Keratinocyte (primary cell): ENCODE measurements at regions not wholly inside any gene's neighbourhood (a gene's known extent, or its start where the extent isn't known, plus 50 kb on each side); places are given as distances from the start of the nearest gene placed in this dataset.

Source experiments
- DNase-seq: peaks from one replicate; pipeline ENCODE4 v3.0.0-alpha.2; 2011; ENCODE audit warnings: low read depth, missing footprints, low spot score
- FAIRE-seq: peaks from 2 replicates; lab custom pipeline; 2011; peaks lifted over from hg19 to GRCh38; lab: Jason Lieb, UNC
- H2AFZ ChIP-seq: 2 replicates; pipeline ENCODE4 v1.6.0; 2012; ENCODE audit warnings: low read length, control low read depth, inconsistent platforms; ENCODE audit not compliant: control insufficient read depth
- H3K27ac ChIP-seq: 2 replicates; pipeline ENCODE4 v1.5.1; 2011; ENCODE audit warnings: low read length; ENCODE audit not compliant: control insufficient read depth, insufficient read depth
- H3K27me3 ChIP-seq: 3 replicates; pipeline ENCODE4 v1.6.0; 2011; ENCODE audit warnings: low read length; ENCODE audit not compliant: control insufficient read depth, insufficient read depth; ENCODE audit errors: extremely low read depth
- H3K36me3 ChIP-seq, 2 experiments: 2 replicates in 1 of 2; 3 replicates in 1 of 2; pipeline ENCODE4 v1.5.1; 2011; ENCODE audit warnings: low read length in 2 of 2, mild to moderate bottlenecking in 1 of 2; ENCODE audit not compliant: control insufficient read depth in 2 of 2, insufficient read depth in 2 of 2; ENCODE audit errors: extremely low read depth in 1 of 2
- H3K4me1 ChIP-seq: 3 replicates; pipeline ENCODE4 v1.5.1; 2011; ENCODE audit warnings: low read length; ENCODE audit not compliant: control insufficient read depth, insufficient read depth; ENCODE audit errors: extremely low read depth
- H3K4me2 ChIP-seq: 3 replicates; pipeline ENCODE4 v1.6.0; 2011; ENCODE audit warnings: low read depth, low read length; ENCODE audit not compliant: control insufficient read depth, insufficient read depth; ENCODE audit errors: extremely low read depth
- H3K4me3 ChIP-seq, 3 experiments: fragments of 200-600 bp in 1 of 3; sonication (generic) in 1 of 3; 2 replicates in 2 of 3; 3 replicates in 1 of 3; pipeline ENCODE4 v1.5.1; 2011 to 2016; ENCODE audit warnings: low read length in 3 of 3, mild to moderate bottlenecking in 3 of 3, control low read depth in 2 of 3, inconsistent platforms in 1 of 3, low read depth in 1 of 3, mixed read lengths in 1 of 3, mixed run types in 1 of 3, moderate library complexity in 1 of 3; ENCODE audit not compliant: control insufficient read depth in 2 of 3, insufficient read depth in 2 of 3; ENCODE audit errors: extremely low read depth in 1 of 3
- H3K79me2 ChIP-seq: 2 replicates; pipeline ENCODE4 v1.6.0; 2012; ENCODE audit warnings: low read length; ENCODE audit not compliant: control insufficient read depth, insufficient read depth
- H3K9ac ChIP-seq: 3 replicates; pipeline ENCODE4 v1.6.0; 2011; ENCODE audit warnings: low read length; ENCODE audit not compliant: control insufficient read depth, insufficient read depth; ENCODE audit errors: extremely low read depth
- H3K9me1 ChIP-seq: 3 replicates; pipeline ENCODE4 v1.6.0; 2011; ENCODE audit warnings: low read length; ENCODE audit not compliant: control insufficient read depth, insufficient read depth; ENCODE audit errors: extremely low read depth
- H3K9me3 ChIP-seq: 2 replicates; pipeline ENCODE4 v1.5.1; 2012; ENCODE audit warnings: low read depth, low read length; ENCODE audit not compliant: control insufficient read depth
- H4K20me1 ChIP-seq: 3 replicates; pipeline ENCODE4 v1.6.0; 2011; ENCODE audit warnings: low read length; ENCODE audit not compliant: control insufficient read depth, insufficient read depth; ENCODE audit errors: extremely low read depth
- CTCF ChIP-seq, 3 experiments: IDR thresholded peaks in 1 of 3; conservative IDR thresholded peaks in 1 of 3; optimal IDR thresholded peaks in 1 of 3; 2 replicates in 2 of 3; 3 replicates in 1 of 3; pipeline versions ENCODE3 to v1.5.1; 2011; ENCODE audit warnings: low read length in 3 of 3, mild to moderate bottlenecking in 3 of 3, moderate library complexity in 2 of 3, control low read depth in 1 of 3, inconsistent platforms in 1 of 3; ENCODE audit not compliant: insufficient read depth in 2 of 3; ENCODE audit errors: extremely low read depth in 1 of 3
- EZH2 ChIP-seq: IDR thresholded peaks from one replicate; pipeline ENCODE4 v1.6.1; 2012; ENCODE audit warnings: inconsistent platforms, mild to moderate bottlenecking, low read length, moderate library complexity
- dilution Hi-C: fragments of 300-500 bp; cut with MboI; formaldehyde crosslinking; loops from one replicate; pipeline ENCODE4 v1.7.0; 2020; ENCODE audit warnings: low sequenced_read_pairs; ENCODE audit not compliant: extremely low pct_ligation_motif_present

GRCh38 chr2:57437077-57437476 is 609.5 kb upstream of the VRK2 start:
- Histone ChIP-seq H3K36me3 (no peaks in the 10 kb centered on the region), H3K9me1 (no peaks in the 10 kb centered on the region), H3K9ac (no peak overlapping the region), H4K20me1 (no peaks in the 10 kb centered on the region), H3K27ac (no peak overlapping the region), H2AFZ (no peak overlapping the region), H3K4me2 (no peak overlapping the region), H3K9me3 (no peaks in the 10 kb centered on the region), H3K4me3 (no peak overlapping the region), H3K4me1 (no peaks in the 10 kb centered on the region), H3K27me3 (no peaks in the 10 kb centered on the region), H3K79me2 (no peaks in the 10 kb centered on the region)
- dilution Hi-C loops: no loop called here
- DNase-seq (no peak), FAIRE-seq (no peak)
- TF ChIP-seq CTCF (optimal IDR thresholded peaks at IDR 0.05 in 1 of 3, IDR thresholded peaks at IDR 0.05 in 1 of 3, conservative IDR thresholded peaks at IDR 0.05 in 1 of 3; ENCODE audit: extremely low read depth in 1 of 3, insufficient read depth in 2 of 3, low read length in 3 of 3): no peak

- Histone ChIP-seq H4K20me1 (no peaks in the 10 kb centered on the region), H3K9me3 (no peaks in the 10 kb centered on the region), H3K27ac (no peak overlapping the region), H3K79me2 (no peaks in the 10 kb centered on the region), H3K9ac (no peak overlapping the region), H2AFZ (no peak overlapping the region), H3K9me1 (no peaks in the 10 kb centered on the region), H3K4me1 (no peaks in the 10 kb centered on the region), H3K4me3 (no peak overlapping the region), H3K4me2 (no peak overlapping the region), H3K27me3 (no peaks in the 10 kb centered on the region), H3K36me3 (no peaks in the 10 kb centered on the region)
- FAIRE-seq: no peak
- dilution Hi-C loops: no loop called here
- DNase-seq: no peak
- no peak for TF ChIP-seq EZH2
- TF ChIP-seq CTCF (optimal IDR thresholded peaks at IDR 0.05 in 1 of 3, IDR thresholded peaks at IDR 0.05 in 1 of 3, conservative IDR thresholded peaks at IDR 0.05 in 1 of 3; ENCODE audit: extremely low read depth in 1 of 3, insufficient read depth in 2 of 3, low read length in 3 of 3): no peak
Observed at GRCh38 chr2:57440437-57440836, 606.2 kb upstream of the VRK2 start.
